HepG2 (cell line): ENCODE measurements at regions not wholly inside any gene's neighbourhood (a gene's known extent, or its start where the extent isn't known, plus 50 kb on each side); places are given as distances from the start of the nearest gene placed in this dataset.

ENCODE experiments used
- HMGXB3 ChIP-seq: sonication (generic); formaldehyde crosslinking; IDR thresholded peaks from 2 replicates; pipeline ENCODE4 v1.4.0; 2020; ENCODE audit warnings: missing genetic modification reagents, borderline replicate concordance
- MXD4 ChIP-seq: IDR thresholded peaks from 2 replicates; pipeline ENCODE4 v1.6.1; 2016; ENCODE audit warnings: mild to moderate bottlenecking, missing biosample characterization, missing genetic modification reagents
- SNRNP70 ChIP-seq: fragments of 200-400 bp; formaldehyde crosslinking; IDR thresholded peaks from 2 replicates; pipeline ENCODE4 v1.6.1; 2017; ENCODE audit warnings: mild to moderate bottlenecking, low read depth, low read length, moderate library complexity
- TAF1 ChIP-seq: sonication (generic); formaldehyde crosslinking; IDR thresholded peaks from 2 replicates; pipeline ENCODE4 v1.4.0; 2020; ENCODE audit warnings: missing genetic modification reagents
- TBX3 ChIP-seq: fragments of 450-650 bp; IDR thresholded peaks from 2 replicates; pipeline ENCODE4 v1.6.1; 2017; ENCODE audit warnings: antibody characterized with exemption, mild to moderate bottlenecking, inconsistent platforms, borderline replicate concordance
- THAP8 ChIP-seq: sonication (generic); formaldehyde crosslinking; IDR thresholded peaks from 2 replicates; pipeline ENCODE4 v1.5.1; 2020; ENCODE audit warnings: missing genetic modification reagents, mild to moderate bottlenecking, borderline replicate concordance
- TOE1 ChIP-seq: sonication (generic); formaldehyde crosslinking; IDR thresholded peaks from 2 replicates; pipeline ENCODE4 v1.4.0; 2020; ENCODE audit warnings: mild to moderate bottlenecking, missing genetic modification reagents
- ZFAT ChIP-seq: sonication (generic); formaldehyde crosslinking; conservative IDR thresholded peaks from 2 replicates; pipeline ENCODE4 v1.8.1; 2023; ENCODE audit warnings: missing genetic modification reagents, inconsistent platforms
- ZNF205 ChIP-seq: IDR thresholded peaks from 2 replicates; pipeline ENCODE4 v1.6.1; 2018; ENCODE audit warnings: missing biosample characterization, missing genetic modification reagents
- ZNF280D ChIP-seq: sonication (generic); formaldehyde crosslinking; IDR thresholded peaks from 2 replicates; pipeline ENCODE4 v1.5.1; 2020; ENCODE audit warnings: mild to moderate bottlenecking, missing genetic modification reagents
- ZNF350 ChIP-seq: sonication (generic); formaldehyde crosslinking; IDR thresholded peaks from 2 replicates; pipeline ENCODE4 v1.4.0; 2020; ENCODE audit warnings: mild to moderate bottlenecking, low read depth, missing genetic modification reagents, borderline replicate concordance
- ZNF563 ChIP-seq: sonication (generic); formaldehyde crosslinking; IDR thresholded peaks from 2 replicates; pipeline ENCODE4 v1.8.0; 2022; ENCODE audit warnings: mild to moderate bottlenecking, moderate library complexity, missing genetic modification reagents
- ZNF670 ChIP-seq: sonication (generic); formaldehyde crosslinking; IDR thresholded peaks from 2 replicates; pipeline ENCODE4 v1.8.0; 2022; ENCODE audit warnings: mild to moderate bottlenecking, missing genetic modification reagents, borderline replicate concordance
- TF ChIP-seq, protein P1 (sequence below): sonication (generic); formaldehyde crosslinking; IDR thresholded peaks from 2 replicates; pipeline ENCODE4 v1.8.0; 2023; ENCODE audit warnings: mild to moderate bottlenecking, missing genetic modification reagents

GRCh38 chr6:133034509-133035206 lies 206.5 kb upstream of the EYA4 start (continued):
- TF ChIP-seq TBX3 (peak; percentile 84; the same call in 1 of the 2 replicates), ZNF280D (CRISPR knock-in tag) (0 out of 2 replicates have a peak, but pooled peaks have one; percentile 29), ZNF205 (CRISPR knock-in tag) (no peak), MXD4 (CRISPR knock-in tag) (peak; percentile 42; the same call in 1 of the 2 replicates), TAF1 (no peak), ZFAT (CRISPR knock-in tag) (no peak), SNRNP70 (no peak), ZNF563 (no peak), ZNF350 (CRISPR knock-in tag) (no peak), TOE1 (CRISPR knock-in tag) (no peak), ZNF670 (CRISPR knock-in tag) (no peak), THAP8 (CRISPR knock-in tag) (no peak), HMGXB3 (CRISPR knock-in tag) (peak; percentile 97)
- TF ChIP-seq, protein P1, sequence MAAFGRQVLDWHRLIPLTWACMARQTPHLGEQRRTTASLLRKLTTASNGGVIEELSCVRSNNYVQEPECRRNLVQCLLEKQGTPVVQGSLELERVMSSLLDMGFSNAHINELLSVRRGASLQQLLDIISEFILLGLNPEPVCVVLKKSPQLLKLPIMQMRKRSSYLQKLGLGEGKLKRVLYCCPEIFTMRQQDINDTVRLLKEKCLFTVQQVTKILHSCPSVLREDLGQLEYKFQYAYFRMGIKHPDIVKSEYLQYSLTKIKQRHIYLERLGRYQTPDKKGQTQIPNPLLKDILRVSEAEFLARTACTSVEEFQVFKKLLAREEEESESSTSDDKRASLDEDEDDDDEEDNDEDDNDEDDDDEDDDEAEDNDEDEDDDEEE, result no peak
